Mucosa of rectum (tissue), 2 donors: ENCODE measurements at regions not wholly inside any gene's neighbourhood (a gene's known extent, or its start where the extent isn't known, plus 50 kb on each side); places are given as distances from the start of the nearest gene placed in this dataset.

Source experiments
- H3K27ac ChIP-seq, 2 donors: one replicate each; pipeline ENCODE4 v1.7.0; 2013; ENCODE audit warnings: inconsistent platforms in 2 of 2, low read depth in 2 of 2, low read length in 2 of 2
- H3K27me3 ChIP-seq, 2 donors: one replicate each; pipeline ENCODE4 v1.7.0; 2013; ENCODE audit warnings: low read length in 2 of 2; ENCODE audit not compliant: control insufficient read depth in 2 of 2, insufficient read depth in 2 of 2
- H3K36me3 ChIP-seq, 2 donors: one replicate each; pipeline ENCODE4 v1.7.0; 2013; ENCODE audit warnings: low read length in 2 of 2; ENCODE audit not compliant: control insufficient read depth in 2 of 2, insufficient read depth in 2 of 2
- H3K4me1 ChIP-seq, 2 donors: one replicate each; pipeline ENCODE4 v1.7.0; 2013; ENCODE audit warnings: low read length in 2 of 2, mild to moderate bottlenecking in 1 of 2; ENCODE audit not compliant: control insufficient read depth in 2 of 2, insufficient read depth in 2 of 2
- H3K4me3 ChIP-seq, 2 donors: one replicate each; pipeline ENCODE4 v1.7.0; 2013; ENCODE audit warnings: low read length in 2 of 2
- H3K9ac ChIP-seq, 2 donors: one replicate each; pipeline ENCODE4 v1.7.0; 2013; ENCODE audit warnings: low read length in 2 of 2, low read depth in 1 of 2, mild to moderate bottlenecking in 1 of 2
- H3K9me3 ChIP-seq, 2 donors: one replicate each; pipeline ENCODE4 v1.7.0; 2013; ENCODE audit warnings: low read length in 2 of 2; ENCODE audit not compliant: control insufficient read depth in 2 of 2
- donor health status: healthy.
- donor health status: Normal muscosa, but diverticular disease.

- H3K4me1 ChIP-seq, result no peaks in the 10 kb centered on the region
- no peaks in the 10 kb centered on the region for H3K9me3 ChIP-seq
- no peak overlapping the region for H3K9ac ChIP-seq
- H3K27ac ChIP-seq, result no peak overlapping the region
- H3K4me3 ChIP-seq, result no peak overlapping the region
- H3K36me3 ChIP-seq, result no peaks in the 10 kb centered on the region
- no peaks in the 10 kb centered on the region for H3K27me3 ChIP-seq
These were observed 129.1 kb upstream of the LINC00305 start for GRCh38 chr18:64278026-64278425.

- Histone ChIP-seq H3K36me3 (no peaks in the 10 kb centered on the region), H3K4me1 (no peaks in the 10 kb centered on the region), H3K4me3 (no peak overlapping the region), H3K27ac (no peak overlapping the region), H3K27me3 (no peaks in the 10 kb centered on the region), H3K9ac (no peak overlapping the region), H3K9me3 (no peaks in the 10 kb centered on the region)
These were observed 127.6 kb upstream of the LINC00305 start for GRCh38 chr18:64276311-64277090.

GRCh38 chr18:64275593-64276300, 126.9 kb upstream of the LINC00305 start:
- no peak overlapping the region for H3K27ac ChIP-seq
- no peaks in the 10 kb centered on the region for H3K36me3 ChIP-seq
- H3K9me3 ChIP-seq, result no peaks in the 10 kb centered on the region
- no peaks in the 10 kb centered on the region for H3K27me3 ChIP-seq
- no peak overlapping the region for H3K9ac ChIP-seq
- no peak overlapping the region for H3K4me3 ChIP-seq
- H3K4me1 ChIP-seq, result no peaks in the 10 kb centered on the region

- Histone ChIP-seq H3K9ac (no peak overlapping the region), H3K27me3 (no peaks in the 10 kb centered on the region), H3K9me3 (no peaks in the 10 kb centered on the region), H3K4me1 (no peaks in the 10 kb centered on the region), H3K36me3 (no peaks in the 10 kb centered on the region), H3K27ac (no peak overlapping the region), H3K4me3 (no peak overlapping the region)
These were observed 124.8 kb upstream of the LINC00305 start for GRCh38 chr18:64273724-64274123.

GRCh38 chr18:64271975-64272659, 123.2 kb upstream of the LINC00305 start:
- Histone ChIP-seq H3K4me1 (no peaks in the 10 kb centered on the region), H3K9me3 (no peaks in the 10 kb centered on the region), H3K36me3 (no peaks in the 10 kb centered on the region), H3K4me3 (no peak overlapping the region), H3K9ac (no peak overlapping the region), H3K27ac (no peak overlapping the region), H3K27me3 (no peaks in the 10 kb centered on the region)

GRCh38 chr18:64271246-64271645, 122.4 kb upstream of the LINC00305 start:
- no peak overlapping the region for H3K9ac ChIP-seq
- H3K36me3 ChIP-seq, result no peaks in the 10 kb centered on the region
- no peaks in the 10 kb centered on the region for H3K27me3 ChIP-seq
- H3K4me1 ChIP-seq, result no peaks in the 10 kb centered on the region
- H3K4me3 ChIP-seq, result no peak overlapping the region
- H3K27ac ChIP-seq, result no peak overlapping the region
- H3K9me3 ChIP-seq, result no peaks in the 10 kb centered on the region

- Histone ChIP-seq H3K9ac (no peak overlapping the region), H3K36me3 (no peaks in the 10 kb centered on the region), H3K27me3 (no peaks in the 10 kb centered on the region), H3K4me3 (no peak overlapping the region), H3K4me1 (no peaks in the 10 kb centered on the region), H3K27ac (no peak overlapping the region), H3K9me3 (no peaks in the 10 kb centered on the region)
These were observed 121.7 kb upstream of the LINC00305 start for GRCh38 chr18:64270608-64271007.

- H3K4me1 ChIP-seq, result no peaks in the 10 kb centered on the region
- H3K36me3 ChIP-seq, result no peaks in the 10 kb centered on the region
- no peaks in the 10 kb centered on the region for H3K9me3 ChIP-seq
- no peak overlapping the region for H3K27ac ChIP-seq
- no peak overlapping the region for H3K4me3 ChIP-seq
- no peaks in the 10 kb centered on the region for H3K27me3 ChIP-seq
- no peak overlapping the region for H3K9ac ChIP-seq
These were observed 121.2 kb upstream of the LINC00305 start for GRCh38 chr18:64270121-64270520.

- Histone ChIP-seq H3K4me3 (no peak overlapping the region), H3K9me3 (no peaks in the 10 kb centered on the region), H3K4me1 (no peaks in the 10 kb centered on the region), H3K27ac (no peak overlapping the region), H3K36me3 (no peaks in the 10 kb centered on the region), H3K27me3 (no peaks in the 10 kb centered on the region), H3K9ac (no peak overlapping the region)
These were observed 115.3 kb upstream of the LINC00305 start for GRCh38 chr18:64264171-64264570.

GRCh38 chr18:64260810-64261209, 111.9 kb upstream of the LINC00305 start:
- no peak overlapping the region for H3K9ac ChIP-seq
- no peak overlapping the region for H3K4me3 ChIP-seq
- H3K27ac ChIP-seq, result no peak overlapping the region
- no peaks in the 10 kb centered on the region for H3K4me1 ChIP-seq
- H3K27me3 ChIP-seq, result no peaks in the 10 kb centered on the region
- no peaks in the 10 kb centered on the region for H3K9me3 ChIP-seq
- H3K36me3 ChIP-seq, result no peaks in the 10 kb centered on the region
